ENCODE measurements at regions not wholly inside any gene's neighbourhood (a gene's known extent, or its start where the extent isn't known, plus 50 kb on each side); places are given as distances from the start of the nearest gene placed in this dataset.

GRCh38 chr5:143877196-143877595, 65.2 kb downstream of the HMHB1 start (continued):
- no peak for TF ChIP-seq STAT3 (IDR thresholded peaks at IDR 0.05; ENCODE audit: low read depth, low read length)
- no peak for TF ChIP-seq RFX5 (IDR thresholded peaks at IDR 0.05; ENCODE audit: low read depth, low read length)
- no peak for TF ChIP-seq EGR1 (IDR thresholded peaks at IDR 0.05; ENCODE audit: borderline replicate concordance in 1 of 2, low read depth in 2 of 2, low read length in 2 of 2)
- TF ChIP-seq POLR2AphosphoS5 (IDR thresholded peaks at IDR 0.05; ENCODE audit: low read length) = no peak

GRCh38 chr5:143878430-143878829, 66.5 kb downstream of the HMHB1 start:
- TF ChIP-seq ZNF592 (IDR thresholded peaks at IDR 0.05) (no peak), E4F1 (IDR thresholded peaks at IDR 0.05; ENCODE audit: borderline replicate concordance, partially characterized antibody) (no peak), ETV6 (conservative IDR thresholded peaks at IDR 0.05 in 1 of 2, IDR thresholded peaks at IDR 0.05 in 1 of 2; ENCODE audit: borderline replicate concordance in 1 of 2, low read depth in 1 of 2) (no peak), YBX1 (IDR thresholded peaks at IDR 0.05) (no peak), ZNF207 (IDR thresholded peaks at IDR 0.05; ENCODE audit: borderline replicate concordance) (no peak)
- TF ChIP-seq, protein P1, sequence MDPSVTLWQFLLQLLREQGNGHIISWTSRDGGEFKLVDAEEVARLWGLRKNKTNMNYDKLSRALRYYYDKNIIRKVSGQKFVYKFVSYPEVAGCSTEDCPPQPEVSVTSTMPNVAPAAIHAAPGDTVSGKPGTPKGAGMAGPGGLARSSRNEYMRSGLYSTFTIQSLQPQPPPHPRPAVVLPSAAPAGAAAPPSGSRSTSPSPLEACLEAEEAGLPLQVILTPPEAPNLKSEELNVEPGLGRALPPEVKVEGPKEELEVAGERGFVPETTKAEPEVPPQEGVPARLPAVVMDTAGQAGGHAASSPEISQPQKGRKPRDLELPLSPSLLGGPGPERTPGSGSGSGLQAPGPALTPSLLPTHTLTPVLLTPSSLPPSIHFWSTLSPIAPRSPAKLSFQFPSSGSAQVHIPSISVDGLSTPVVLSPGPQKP (IDR thresholded peaks at IDR 0.05; ENCODE audit: low read depth, low read length) = no peak
- TF ChIP-seq, protein P2, sequence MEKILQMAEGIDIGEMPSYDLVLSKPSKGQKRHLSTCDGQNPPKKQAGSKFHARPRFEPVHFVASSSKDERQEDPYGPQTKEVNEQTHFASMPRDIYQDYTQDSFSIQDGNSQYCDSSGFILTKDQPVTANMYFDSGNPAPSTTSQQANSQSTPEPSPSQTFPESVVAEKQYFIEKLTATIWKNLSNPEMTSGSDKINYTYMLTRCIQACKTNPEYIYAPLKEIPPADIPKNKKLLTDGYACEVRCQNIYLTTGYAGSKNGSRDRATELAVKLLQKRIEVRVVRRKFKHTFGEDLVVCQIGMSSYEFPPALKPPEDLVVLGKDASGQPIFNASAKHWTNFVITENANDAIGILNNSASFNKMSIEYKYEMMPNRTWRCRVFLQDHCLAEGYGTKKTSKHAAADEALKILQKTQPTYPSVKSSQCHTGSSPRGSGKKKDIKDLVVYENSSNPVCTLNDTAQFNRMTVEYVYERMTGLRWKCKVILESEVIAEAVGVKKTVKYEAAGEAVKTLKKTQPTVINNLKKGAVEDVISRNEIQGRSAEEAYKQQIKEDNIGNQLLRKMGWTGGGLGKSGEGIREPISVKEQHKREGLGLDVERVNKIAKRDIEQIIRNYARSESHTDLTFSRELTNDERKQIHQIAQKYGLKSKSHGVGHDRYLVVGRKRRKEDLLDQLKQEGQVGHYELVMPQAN (conservative IDR thresholded peaks at IDR 0.05) = no peak
- Histone ChIP-seq H3K4me1 (ENCODE audit: control insufficient read depth, insufficient read depth, low read length) (no peaks in the 10 kb centered on the region), H3K9me3 (replicated peaks; ENCODE audit: control insufficient read depth, insufficient read depth, low read length) (no peaks in the 10 kb centered on the region), H4K20me1 (ENCODE audit: control insufficient read depth, insufficient read depth) (no peaks in the 10 kb centered on the region), H3K27ac (ENCODE audit: control insufficient read depth, insufficient read depth) (no peak overlapping the region), H3K9ac (ENCODE audit: control insufficient read depth, insufficient read depth, low read length) (no peak overlapping the region), H3K27me3 (replicated peaks in 1 of 2; ENCODE audit: control insufficient read depth in 2 of 2, insufficient read depth in 2 of 2, low read length in 1 of 2) (no peaks in the 10 kb centered on the region), H3K4me2 (ENCODE audit: control insufficient read depth, insufficient read depth) (no peak overlapping the region), H3K4me3 (no peak overlapping the region), H2AFZ (ENCODE audit: control insufficient read depth, low read depth, low read length) (no peak overlapping the region), H3K79me2 (ENCODE audit: control insufficient read depth, insufficient read depth, low read length) (no peaks in the 10 kb centered on the region), H3K36me3 (ENCODE audit: control insufficient read depth in 2 of 2, insufficient read depth in 2 of 2, low read length in 1 of 2) (no peaks in the 10 kb centered on the region)
- in situ Hi-C loops (cut with MboI) (no loop called here), intact Hi-C loops (cut with micrococcal nuclease; ENCODE audit: unreplicated experiment) (no loop called here)
- SMC1A ChIA-PET (ENCODE audit: uncharacterized antibody, unreplicated experiment) = no interaction called here
- FAIRE-seq (no peak), ATAC-seq (no peak), DNase-seq (ENCODE audit: low read depth, low spot score) (no peak)
- 65% methylated on average over 5 of the region's 5 CpGs for WGBS (ENCODE audit: insufficient coverage, insufficient replicate concordance, low lambda C conversion rate, missing lambda C conversion rate)
- no TSS peak for BruUV-seq (replicated peaks)
- RAD21 ChIA-PET (ENCODE audit: unreplicated experiment) = no interaction called here
- CTCF ChIA-PET = no interaction called here
- POLR2A ChIA-PET = no interaction called here

All from GM12878 (cell line).